Left ventricle myocardium inferior (tissue), 1 donor: ENCODE measurements at regions not wholly inside any gene's neighbourhood (a gene's known extent, or its start where the extent isn't known, plus 50 kb on each side); places are given as distances from the start of the nearest gene placed in this dataset.

ENCODE experiments used
- DNase-seq: peaks from one replicate; pipeline ENCODE4 v3.0.0-alpha.2; 2020
- H3K27ac ChIP-seq: fragments of 200-600 bp; replicated peaks from 2 replicates; pipeline ENCODE4 v1.8.0; 2021
- H3K27me3 ChIP-seq: fragments of 200-600 bp; 2 replicates; pipeline ENCODE4 v1.8.0; 2021; ENCODE audit warnings: low read depth
- H3K36me3 ChIP-seq: fragments of 200-600 bp; 2 replicates; pipeline ENCODE4 v1.8.0; 2021
- H3K4me1 ChIP-seq: fragments of 200-600 bp; 2 replicates; pipeline ENCODE4 v1.8.0; 2021
- H3K4me3 ChIP-seq: fragments of 200-600 bp; 2 replicates; pipeline ENCODE4 v1.8.0; 2021; ENCODE audit warnings: mild to moderate bottlenecking, moderate library complexity
- H3K9me3 ChIP-seq: fragments of 200-600 bp; replicated peaks from 2 replicates; pipeline ENCODE4 v1.8.0; 2021
- CTCF ChIP-seq: fragments of 200-600 bp; IDR thresholded peaks from 2 replicates; pipeline ENCODE4 v1.8.0; 2021; ENCODE audit warnings: antibody characterized with exemption, mild to moderate bottlenecking, borderline replicate concordance
- intact Hi-C: fragments of 100-400 bp; cut with micrococcal nuclease; formaldehyde crosslinking; loops from one replicate; pipeline ENCODE4 v1.11.0; 2022
- donor health status: DM: no; HTN: yes; CAD: no; lungs with severe emphysema.

GRCh38 chr4:112889619-112890527 lies 159.6 kb upstream of the ANK2 start:
- H3K27me3 ChIP-seq: no peaks in the 10 kb centered on the region
- peak overlapping the region; percentile 61 for H3K27ac ChIP-seq
- intact Hi-C loops: no loop called here
- H3K4me1 ChIP-seq: peaks cover under 1% of the 10 kb centered on the region
- TF ChIP-seq CTCF: no peak
- no peaks in the 10 kb centered on the region for H3K36me3 ChIP-seq
- H3K4me3 ChIP-seq: peak overlapping the region; percentile 44
- no peak for DNase-seq
- no peaks in the 10 kb centered on the region for H3K9me3 ChIP-seq

- intact Hi-C loops: no loop called here
- Histone ChIP-seq H3K9me3 (no peaks in the 10 kb centered on the region), H3K4me3 (no peak overlapping the region), H3K36me3 (no peaks in the 10 kb centered on the region), H3K4me1 (no peaks in the 10 kb centered on the region), H3K27me3 (no peaks in the 10 kb centered on the region), H3K27ac (no peak overlapping the region)
- no peak for DNase-seq
- TF ChIP-seq CTCF: no peak
Observed at GRCh38 chr4:112894480-112894879, 155.0 kb upstream of the ANK2 start.

GRCh38 chr4:112894951-112895350 lies 154.5 kb upstream of the ANK2 start:
- Histone ChIP-seq H3K27ac (no peak overlapping the region), H3K9me3 (no peaks in the 10 kb centered on the region), H3K27me3 (no peaks in the 10 kb centered on the region), H3K4me1 (no peaks in the 10 kb centered on the region), H3K4me3 (no peak overlapping the region), H3K36me3 (no peaks in the 10 kb centered on the region)
- no peak for DNase-seq
- TF ChIP-seq CTCF: no peak
- intact Hi-C loops: no loop called here

- Histone ChIP-seq H3K36me3 (no peaks in the 10 kb centered on the region), H3K4me3 (no peak overlapping the region), H3K27me3 (no peaks in the 10 kb centered on the region), H3K27ac (peak overlapping the region; percentile 33), H3K9me3 (no peaks in the 10 kb centered on the region), H3K4me1 (no peaks in the 10 kb centered on the region)
- TF ChIP-seq CTCF: no peak
- no peak for DNase-seq
- intact Hi-C loops: no loop called here
Observed at GRCh38 chr4:112895811-112896608, 153.4 kb upstream of the ANK2 start.

- TF ChIP-seq CTCF: no peak
- peaks cover under 1% of the 10 kb centered on the region for H3K4me1 ChIP-seq
- H3K36me3 ChIP-seq: no peaks in the 10 kb centered on the region
- peak overlapping the region; percentile 33 for H3K27ac ChIP-seq
- intact Hi-C loops: no loop called here
- H3K4me3 ChIP-seq: no peak overlapping the region
- no peaks in the 10 kb centered on the region for H3K9me3 ChIP-seq
- DNase-seq: no peak
- H3K27me3 ChIP-seq: no peaks in the 10 kb centered on the region
Observed at GRCh38 chr4:112896609-112897190, 152.8 kb upstream of the ANK2 start.
